Fibroblast of lung (primary cell): ENCODE measurements at regions not wholly inside any gene's neighbourhood (a gene's known extent, or its start where the extent isn't known, plus 50 kb on each side); places are given as distances from the start of the nearest gene placed in this dataset.

Experiments
- DNase-seq, 2 donors: peaks; one replicate each; pipeline versions ENCODE4 v3.0.0 to v3.0.0-alpha.2; 2010; ENCODE audit warnings: low read depth in 2 of 2
- H2AFZ ChIP-seq: 2 replicates; pipeline ENCODE4 v1.5.1; 2012; ENCODE audit warnings: low read length, control low read depth, inconsistent platforms
- H3K27ac ChIP-seq: 2 replicates; pipeline ENCODE4 v1.5.1; 2011; ENCODE audit warnings: low read length, control low read depth; ENCODE audit not compliant: insufficient read depth
- H3K27me3 ChIP-seq: 2 replicates; pipeline ENCODE4 v1.5.1; 2011; ENCODE audit warnings: mild to moderate bottlenecking, low read length; ENCODE audit not compliant: control insufficient read depth, insufficient read depth
- H3K36me3 ChIP-seq: 2 replicates; pipeline ENCODE4 v1.5.1; 2011; ENCODE audit warnings: low read length; ENCODE audit not compliant: control insufficient read depth, insufficient read depth
- H3K4me1 ChIP-seq: 2 replicates; pipeline ENCODE4 v1.5.1; 2011; ENCODE audit warnings: low read length; ENCODE audit not compliant: control insufficient read depth, insufficient read depth; ENCODE audit errors: extremely low read depth
- H3K4me2 ChIP-seq: 2 replicates; pipeline ENCODE4 v1.5.1; 2011; ENCODE audit warnings: low read length, control low read depth; ENCODE audit not compliant: insufficient read depth; ENCODE audit errors: extremely low read depth
- H3K4me3 ChIP-seq, 4 experiments: fragments of 200-600 bp in 1 of 4; sonication (generic) in 1 of 4; replicated peaks in 1 of 4; 2 replicates each; pipeline ENCODE4 v1.5.1; 2011 to 2016; ENCODE audit warnings: low read length in 4 of 4, low read depth in 3 of 4, mild to moderate bottlenecking in 3 of 4, control low read depth in 2 of 4, inconsistent platforms in 1 of 4, mixed read lengths in 1 of 4; ENCODE audit not compliant: insufficient read depth in 1 of 4; ENCODE audit errors: control extremely low read depth in 1 of 4
- H3K79me2 ChIP-seq: 2 replicates; pipeline ENCODE4 v1.5.1; 2012; ENCODE audit warnings: mild to moderate bottlenecking, low read length, inconsistent platforms; ENCODE audit not compliant: control insufficient read depth, insufficient read depth
- H3K9ac ChIP-seq: 2 replicates; pipeline ENCODE4 v1.5.1; 2011; ENCODE audit warnings: mild to moderate bottlenecking, low read length, control low read depth; ENCODE audit not compliant: insufficient read depth
- H3K9me3 ChIP-seq: 2 replicates; pipeline ENCODE4 v1.5.1; 2012; ENCODE audit warnings: low read depth, low read length; ENCODE audit not compliant: control insufficient read depth, insufficient read depth
- H4K20me1 ChIP-seq: 2 replicates; pipeline ENCODE4 v1.5.1; 2011; ENCODE audit warnings: low read length; ENCODE audit not compliant: control insufficient read depth, insufficient read depth; ENCODE audit errors: extremely low read depth
- EZH2 ChIP-seq: IDR thresholded peaks from 2 replicates; pipeline ENCODE4 v1.5.1; 2012; ENCODE audit warnings: low read length, control low read depth, mild to moderate bottlenecking; ENCODE audit errors: missing control alignments
- TF ChIP-seq, protein P1 (sequence below), 2 donors: IDR thresholded peaks in 1 of 2; conservative IDR thresholded peaks in 1 of 2; 1 replicate in 1 of 2; 2 replicates in 1 of 2; pipeline ENCODE4 v1.5.1; 2011 to 2012; ENCODE audit warnings: low read length in 2 of 2, control low read depth in 1 of 2, inconsistent platforms in 1 of 2, low read depth in 1 of 2, mild to moderate bottlenecking in 1 of 2

DNA sequence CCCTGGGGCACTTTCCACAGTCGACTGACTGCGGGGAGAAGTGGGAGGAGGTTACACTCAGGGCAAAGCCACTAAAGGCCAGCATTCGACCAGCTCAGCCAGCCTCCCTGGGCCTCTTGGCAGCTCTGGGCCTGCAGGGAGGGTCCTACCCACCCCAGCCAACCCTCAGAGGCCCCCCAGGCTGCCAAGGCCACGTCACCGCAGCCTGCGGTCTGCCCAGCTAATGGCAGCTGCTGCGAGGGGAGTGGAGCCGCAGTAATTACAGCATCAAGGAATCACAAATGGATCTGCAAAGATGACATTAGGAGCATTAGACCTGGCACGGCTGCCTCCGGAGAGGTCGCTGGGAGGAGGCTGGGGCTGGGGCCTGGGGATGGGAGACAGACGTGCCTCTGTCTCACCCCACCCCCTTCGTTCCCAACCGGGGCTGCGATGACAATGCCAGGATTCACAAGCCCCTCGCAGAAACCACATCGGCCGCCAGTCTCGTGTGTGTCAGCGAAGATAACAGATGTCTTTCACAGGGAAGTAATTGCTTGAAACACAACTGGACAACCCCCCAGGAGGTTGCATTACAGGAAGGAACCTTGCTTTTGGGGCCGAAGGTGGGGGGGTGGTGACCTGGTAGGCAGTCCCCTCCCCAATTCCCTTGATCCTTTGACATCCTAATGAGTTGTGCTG, 367.6 kb downstream of the BCOR start:
- peak in 1 of 2 donors; percentile 67 for DNase-seq
- Histone ChIP-seq H3K79me2 (no peaks in the 10 kb centered on the region), H2AFZ (no peak overlapping the region), H3K4me1 (peaks cover 3% of the 10 kb centered on the region), H3K4me2 (no peak overlapping the region), H3K9ac (no peak overlapping the region), H3K27ac (no peak overlapping the region), H3K4me3 (no peak overlapping the region), H3K27me3 (no peaks in the 10 kb centered on the region), H3K9me3 (no peaks in the 10 kb centered on the region), H4K20me1 (no peaks in the 10 kb centered on the region), H3K36me3 (no peaks in the 10 kb centered on the region)
- TF ChIP-seq EZH2: no peak
- TF ChIP-seq, protein P1, sequence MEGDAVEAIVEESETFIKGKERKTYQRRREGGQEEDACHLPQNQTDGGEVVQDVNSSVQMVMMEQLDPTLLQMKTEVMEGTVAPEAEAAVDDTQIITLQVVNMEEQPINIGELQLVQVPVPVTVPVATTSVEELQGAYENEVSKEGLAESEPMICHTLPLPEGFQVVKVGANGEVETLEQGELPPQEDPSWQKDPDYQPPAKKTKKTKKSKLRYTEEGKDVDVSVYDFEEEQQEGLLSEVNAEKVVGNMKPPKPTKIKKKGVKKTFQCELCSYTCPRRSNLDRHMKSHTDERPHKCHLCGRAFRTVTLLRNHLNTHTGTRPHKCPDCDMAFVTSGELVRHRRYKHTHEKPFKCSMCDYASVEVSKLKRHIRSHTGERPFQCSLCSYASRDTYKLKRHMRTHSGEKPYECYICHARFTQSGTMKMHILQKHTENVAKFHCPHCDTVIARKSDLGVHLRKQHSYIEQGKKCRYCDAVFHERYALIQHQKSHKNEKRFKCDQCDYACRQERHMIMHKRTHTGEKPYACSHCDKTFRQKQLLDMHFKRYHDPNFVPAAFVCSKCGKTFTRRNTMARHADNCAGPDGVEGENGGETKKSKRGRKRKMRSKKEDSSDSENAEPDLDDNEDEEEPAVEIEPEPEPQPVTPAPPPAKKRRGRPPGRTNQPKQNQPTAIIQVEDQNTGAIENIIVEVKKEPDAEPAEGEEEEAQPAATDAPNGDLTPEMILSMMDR (conservative IDR thresholded peaks at IDR 0.05 in 1 of 2, IDR thresholded peaks at IDR 0.05 in 1 of 2; ENCODE audit: low read depth in 1 of 2, low read length in 2 of 2): no peak

DNA sequence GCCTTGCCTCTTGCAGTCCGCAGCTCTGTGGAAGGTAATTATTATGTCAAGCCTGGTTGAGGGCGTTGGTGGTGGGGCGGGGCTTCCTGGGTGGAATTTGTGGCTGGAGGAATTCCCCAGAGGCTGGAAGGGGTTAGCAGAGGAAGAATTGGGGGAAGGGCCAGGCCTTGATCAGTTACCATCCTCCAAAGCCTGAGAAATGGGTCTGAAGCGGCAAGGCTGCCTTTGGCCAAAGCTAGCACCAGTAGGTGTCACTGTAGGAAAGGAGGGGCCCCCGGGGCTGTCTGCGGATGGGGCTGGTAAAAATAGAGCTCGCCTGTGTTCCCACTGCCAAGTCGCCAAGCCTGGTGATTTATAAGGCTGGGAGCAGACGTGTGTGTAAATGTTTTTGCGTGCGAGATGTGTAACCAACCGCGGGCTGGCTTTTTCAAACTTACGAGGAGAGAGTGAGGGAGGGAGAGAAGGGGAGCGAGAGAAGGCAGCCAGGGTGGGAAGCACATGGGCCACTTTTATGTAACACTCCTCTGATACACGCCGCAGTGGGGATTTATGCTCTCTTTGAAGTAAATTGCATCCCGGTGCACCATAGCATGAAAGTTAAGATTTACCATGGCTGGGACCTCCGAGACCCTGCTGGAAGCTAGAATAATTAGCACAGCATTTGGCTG, 367.0 kb downstream of the BCOR start:
- Histone ChIP-seq H3K9ac (peak overlapping the region; percentile 23), H3K4me2 (peak overlapping the region; percentile 35), H2AFZ (no peak overlapping the region), H3K36me3 (no peaks in the 10 kb centered on the region), H3K4me3 (no peak overlapping the region), H3K79me2 (no peaks in the 10 kb centered on the region), H3K9me3 (no peaks in the 10 kb centered on the region), H4K20me1 (no peaks in the 10 kb centered on the region), H3K4me1 (peaks cover 3% of the 10 kb centered on the region), H3K27me3 (no peaks in the 10 kb centered on the region), H3K27ac (no peak overlapping the region)
- no peak for TF ChIP-seq EZH2
- TF ChIP-seq, protein P1 (conservative IDR thresholded peaks at IDR 0.05 in 1 of 2, IDR thresholded peaks at IDR 0.05 in 1 of 2; ENCODE audit: low read depth in 1 of 2, low read length in 2 of 2): peak; percentile 47 to 59
- peak; percentile 89 to 91 for DNase-seq

DNA sequence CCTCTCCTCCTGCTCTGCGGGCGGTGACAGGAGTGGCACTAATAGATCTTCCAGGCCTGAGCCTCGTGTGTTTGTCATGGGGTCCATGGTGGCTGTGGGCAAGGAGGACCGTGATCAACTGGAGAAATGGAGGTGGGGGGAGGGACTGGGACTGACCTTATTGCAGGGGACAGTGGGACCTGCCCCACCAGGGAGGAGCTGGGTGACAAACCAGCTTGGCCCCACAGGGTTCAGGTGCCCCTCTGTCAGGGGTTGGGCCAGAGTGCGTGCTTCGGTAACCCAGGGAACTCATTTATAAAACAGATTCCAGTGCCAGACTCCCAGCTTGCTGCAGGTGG, 366.5 kb downstream of the BCOR start:
- Histone ChIP-seq H3K4me1 (peaks cover 6% of the 10 kb centered on the region), H3K27me3 (no peaks in the 10 kb centered on the region)
- TF ChIP-seq, protein P1 (conservative IDR thresholded peaks at IDR 0.05 in 1 of 2, IDR thresholded peaks at IDR 0.05 in 1 of 2; ENCODE audit: low read depth in 1 of 2, low read length in 2 of 2): no peak
- TF ChIP-seq EZH2: no peak

More for the DNA sequence above, 366.5 kb downstream of the BCOR start:
- no peak for DNase-seq
- no peaks in the 10 kb centered on the region for H3K36me3 ChIP-seq
- H4K20me1 ChIP-seq: no peaks in the 10 kb centered on the region
- peak overlapping the region; percentile 23 for H3K9ac ChIP-seq
- no peaks in the 10 kb centered on the region for H3K79me2 ChIP-seq
- H3K4me3 ChIP-seq: no peak overlapping the region
- peak overlapping the region; percentile 35 for H3K4me2 ChIP-seq
- H3K27ac ChIP-seq: no peak overlapping the region
- H2AFZ ChIP-seq: no peak overlapping the region
- no peaks in the 10 kb centered on the region for H3K9me3 ChIP-seq
